Uterus (tissue), 3 donors: ENCODE measurements at regions not wholly inside any gene's neighbourhood (a gene's known extent, or its start where the extent isn't known, plus 50 kb on each side); places are given as distances from the start of the nearest gene placed in this dataset.

Experiments
- DNase-seq, 2 donors: peaks; one replicate each; pipeline ENCODE4 v3.0.0-alpha.2; 2019 to 2020
- H3K27ac ChIP-seq, 2 donors: fragments of 200-600 bp; sonication (generic); 1 replicate in 1 of 2; 2 replicates in 1 of 2; pipeline ENCODE4 v1.5.1; 2016 to 2018
- H3K27me3 ChIP-seq, 2 donors: fragments of 200-600 bp; sonication (generic); one replicate each; pipeline ENCODE4 v1.5.1; 2018 to 2019; ENCODE audit warnings: control low read depth in 1 of 2
- H3K36me3 ChIP-seq, 2 donors: fragments of 200-600 bp; sonication (generic); one replicate each; pipeline ENCODE4 v1.5.1; 2019; ENCODE audit warnings: control low read depth in 1 of 2
- H3K4me1 ChIP-seq, 2 donors: fragments of 200-600 bp; sonication (generic); one replicate each; pipeline ENCODE4 v1.5.1; 2018 to 2019; ENCODE audit warnings: control low read depth in 1 of 2
- H3K4me3 ChIP-seq, 2 donors: fragments of 200-600 bp; sonication (generic); 1 replicate in 1 of 2; 2 replicates in 1 of 2; pipeline ENCODE4 v1.5.1; 2018 to 2019; ENCODE audit warnings: mild to moderate bottlenecking in 1 of 2
- H3K9me3 ChIP-seq, 2 donors: fragments of 200-600 bp; sonication (generic); one replicate each; pipeline ENCODE4 v1.5.1; 2019; ENCODE audit warnings: control low read depth in 1 of 2
- CTCF ChIP-seq, 4 experiments: fragments of 200-600 bp in 2 of 4; fragments of 450-650 bp in 2 of 4; sonication (generic) in 2 of 4; IDR thresholded peaks; one replicate each; pipeline ENCODE4 v1.5.1; 2016 to 2019; ENCODE audit warnings: antibody characterized with exemption in 4 of 4, mild to moderate bottlenecking in 2 of 4, moderate library complexity in 1 of 4
- POLR2A ChIP-seq, 2 donors: fragments of 450-650 bp; IDR thresholded peaks; one replicate each; pipeline ENCODE4 v1.6.1; 2016; ENCODE audit warnings: antibody characterized with exemption in 2 of 2, mild to moderate bottlenecking in 1 of 2, moderate library complexity in 1 of 2
- intact Hi-C: fragments of 100-400 bp; cut with DNase I; formaldehyde crosslinking; loops from one replicate; pipeline ENCODE4 v1.15.1; 2023; ENCODE audit warnings: low total_unique reads
- donor health status: DM: yes; HTN: yes; CAD: no.

- no peaks in the 10 kb centered on the region for H3K4me1 ChIP-seq
- intact Hi-C loops, result no loop called here
- no peaks in the 10 kb centered on the region for H3K27me3 ChIP-seq
- no peak overlapping the region for H3K4me3 ChIP-seq
- DNase-seq, result no peak
- no peak for TF ChIP-seq CTCF (IDR thresholded peaks at IDR 0.05)
- TF ChIP-seq POLR2A (IDR thresholded peaks at IDR 0.05), result no peak
- H3K27ac ChIP-seq, result no peak overlapping the region
- H3K36me3 ChIP-seq, result no peaks in the 10 kb centered on the region
- H3K9me3 ChIP-seq, result no peaks in the 10 kb centered on the region
Observed at GRCh38 chr19:5220361-5220760, 120.3 kb downstream of the PTPRS start.

- Histone ChIP-seq H3K4me1 (no peaks in the 10 kb centered on the region), H3K36me3 (no peaks in the 10 kb centered on the region), H3K9me3 (no peaks in the 10 kb centered on the region), H3K27me3 (no peaks in the 10 kb centered on the region), H3K4me3 (no peak overlapping the region), H3K27ac (no peak overlapping the region)
- no peak for DNase-seq
- TF ChIP-seq POLR2A (IDR thresholded peaks at IDR 0.05), result no peak
- intact Hi-C loops, result no loop called here
Observed at GRCh38 chr19:5219551-5220304, 120.9 kb downstream of the PTPRS start.

DNA sequence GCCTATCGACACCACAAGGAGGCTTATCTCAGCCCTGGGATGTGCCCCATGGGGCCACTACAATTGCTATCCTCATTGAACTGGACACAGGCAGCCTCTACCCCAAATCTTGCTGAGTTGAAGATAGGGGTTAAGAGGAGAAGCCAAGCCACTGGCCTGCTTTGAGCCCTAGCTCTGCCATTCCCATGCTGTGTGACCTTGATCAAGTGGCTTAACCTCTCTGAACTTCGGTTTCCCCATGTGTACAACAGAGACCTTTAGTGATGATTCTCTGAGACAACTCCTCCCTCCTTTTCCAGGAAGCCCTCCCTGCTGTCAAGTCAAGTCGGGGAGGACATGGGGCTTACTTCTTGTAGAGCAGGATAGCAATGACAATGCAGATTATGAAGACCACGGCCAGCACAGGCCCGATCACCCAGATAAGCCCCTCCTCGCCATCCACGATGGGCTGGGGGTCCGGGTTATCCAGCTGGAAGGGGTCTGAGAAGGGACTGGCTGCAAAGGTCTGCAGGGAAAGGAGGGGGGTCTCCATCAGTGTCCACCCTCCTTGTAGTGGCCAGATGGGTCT, 121.6 kb downstream of the PTPRS start:
- no peak for DNase-seq
- intact Hi-C loops, result no loop called here
- Histone ChIP-seq H3K27me3 (no peaks in the 10 kb centered on the region), H3K4me3 (no peak overlapping the region), H3K27ac (no peak overlapping the region), H3K4me1 (no peaks in the 10 kb centered on the region), H3K36me3 (no peaks in the 10 kb centered on the region), H3K9me3 (no peaks in the 10 kb centered on the region)
- TF ChIP-seq CTCF (IDR thresholded peaks at IDR 0.05) (no peak), POLR2A (IDR thresholded peaks at IDR 0.05) (no peak)

GRCh38 chr19:5218255-5218855, 122.3 kb downstream of the PTPRS start:
- no peaks in the 10 kb centered on the region for H3K9me3 ChIP-seq
- no peaks in the 10 kb centered on the region for H3K27me3 ChIP-seq
- DNase-seq, result no peak
- no peaks in the 10 kb centered on the region for H3K36me3 ChIP-seq
- H3K27ac ChIP-seq, result no peak overlapping the region
- no peak for TF ChIP-seq POLR2A (IDR thresholded peaks at IDR 0.05)
- no peak for TF ChIP-seq CTCF (IDR thresholded peaks at IDR 0.05)
- intact Hi-C loops, result no loop called here
- no peaks in the 10 kb centered on the region for H3K4me1 ChIP-seq
- no peak overlapping the region for H3K4me3 ChIP-seq

GRCh38 chr19:5217171-5217570, 123.4 kb downstream of the PTPRS start:
- no peak for TF ChIP-seq POLR2A (IDR thresholded peaks at IDR 0.05)
- no peak for TF ChIP-seq CTCF (IDR thresholded peaks at IDR 0.05)
- Histone ChIP-seq H3K36me3 (no peaks in the 10 kb centered on the region), H3K9me3 (no peaks in the 10 kb centered on the region), H3K27ac (no peak overlapping the region), H3K27me3 (no peaks in the 10 kb centered on the region), H3K4me3 (no peak overlapping the region), H3K4me1 (no peaks in the 10 kb centered on the region)
- intact Hi-C loops, result no loop called here
- DNase-seq, result no peak
